SU-DHL-6 (cell line): ENCODE measurements at regions not wholly inside any gene's neighbourhood (a gene's known extent, or its start where the extent isn't known, plus 50 kb on each side); places are given as distances from the start of the nearest gene placed in this dataset.

Experiments used
- CTCF ChIP-seq: fragments of 200-600 bp; sonication (generic); IDR thresholded peaks from one replicate; pipeline ENCODE4 v1.5.1; 2017; ENCODE audit warnings: antibody characterized with exemption, mild to moderate bottlenecking, low read length, moderate library complexity; ENCODE audit not compliant: insufficient read depth, poor library complexity, severe bottlenecking
- EZH2phosphoT487 ChIP-seq: fragments of 200-600 bp; sonication (generic), shearing (Covaris generic); conservative IDR thresholded peaks from 2 replicates; pipeline ENCODE4 v1.6.1; 2018; ENCODE audit warnings: mild to moderate bottlenecking, antibody characterized with exemption, low read length, moderate library complexity, mixed read lengths

- TF ChIP-seq CTCF (no peak), EZH2phosphoT487 (no peak)
Measured at GRCh38 chr1:181150842-181151241, 62.3 kb downstream of the IER5 start.
